ENCODE measurements at regions not wholly inside any gene's neighbourhood (a gene's known extent, or its start where the extent isn't known, plus 50 kb on each side); places are given as distances from the start of the nearest gene placed in this dataset.

GRCh38 chr1:87937831-87938395, 609.2 kb downstream of the LMO4 start (continued):
- TF ChIP-seq CREB5 (CRISPR knock-in tag; IDR thresholded peaks at IDR 0.05; ENCODE audit: low read depth) (no peak), CSRNP3 (CRISPR knock-in tag; IDR thresholded peaks at IDR 0.05) (no peak), ESRRG (CRISPR knock-in tag; IDR thresholded peaks at IDR 0.05) (no peak), TOX (CRISPR knock-in tag; IDR thresholded peaks at IDR 0.05; ENCODE audit: borderline replicate concordance) (no peak)

- TF ChIP-seq CSDC2 (CRISPR knock-in tag; IDR thresholded peaks at IDR 0.05) (no peak), BACH2 (CRISPR knock-in tag; IDR thresholded peaks at IDR 0.05; ENCODE audit: borderline replicate concordance) (no peak), CSRNP3 (CRISPR knock-in tag; IDR thresholded peaks at IDR 0.05) (no peak), TOX (CRISPR knock-in tag; IDR thresholded peaks at IDR 0.05; ENCODE audit: borderline replicate concordance) (no peak), OSR1 (CRISPR knock-in tag; IDR thresholded peaks at IDR 0.05) (no peak), PPARA (CRISPR knock-in tag; IDR thresholded peaks at IDR 0.05; ENCODE audit: borderline replicate concordance) (no peak), RARB (CRISPR knock-in tag; IDR thresholded peaks at IDR 0.05) (no peak), TCF4 (CRISPR knock-in tag; IDR thresholded peaks at IDR 0.05; ENCODE audit: borderline replicate concordance) (no peak), ZFP30 (CRISPR knock-in tag; IDR thresholded peaks at IDR 0.05) (no peak), PATZ1 (CRISPR knock-in tag; IDR thresholded peaks at IDR 0.05; ENCODE audit: borderline replicate concordance) (no peak), ZFP3 (CRISPR knock-in tag; IDR thresholded peaks at IDR 0.05) (no peak), CREB5 (CRISPR knock-in tag; IDR thresholded peaks at IDR 0.05; ENCODE audit: low read depth) (no peak), ISL1 (CRISPR knock-in tag; IDR thresholded peaks at IDR 0.05) (no peak), TSHZ2 (CRISPR knock-in tag; IDR thresholded peaks at IDR 0.05) (no peak)
- no peak for ATAC-seq
These were observed 610.0 kb downstream of the LMO4 start for GRCh38 chr1:87938631-87939030.

- no peak for ATAC-seq
- TF ChIP-seq ESRRG (CRISPR knock-in tag; IDR thresholded peaks at IDR 0.05) (no peak), ZNF70 (CRISPR knock-in tag; IDR thresholded peaks at IDR 0.05) (no peak), TCF4 (CRISPR knock-in tag; IDR thresholded peaks at IDR 0.05; ENCODE audit: borderline replicate concordance) (no peak), CSDC2 (CRISPR knock-in tag; IDR thresholded peaks at IDR 0.05) (no peak), OSR1 (CRISPR knock-in tag; IDR thresholded peaks at IDR 0.05) (no peak), TSHZ2 (CRISPR knock-in tag; IDR thresholded peaks at IDR 0.05) (no peak), BACH2 (CRISPR knock-in tag; IDR thresholded peaks at IDR 0.05; ENCODE audit: borderline replicate concordance) (no peak), GLIS3 (CRISPR knock-in tag; IDR thresholded peaks at IDR 0.05) (no peak), POU6F1 (CRISPR knock-in tag; IDR thresholded peaks at IDR 0.05; ENCODE audit: borderline replicate concordance, low read depth) (no peak), TOX (CRISPR knock-in tag; IDR thresholded peaks at IDR 0.05; ENCODE audit: borderline replicate concordance) (no peak), PATZ1 (CRISPR knock-in tag; IDR thresholded peaks at IDR 0.05; ENCODE audit: borderline replicate concordance) (no peak), ZFP30 (CRISPR knock-in tag; IDR thresholded peaks at IDR 0.05) (no peak), RARB (CRISPR knock-in tag; IDR thresholded peaks at IDR 0.05) (no peak), ISL1 (CRISPR knock-in tag; IDR thresholded peaks at IDR 0.05) (no peak)
These were observed 610.8 kb downstream of the LMO4 start for GRCh38 chr1:87939444-87939843.
